ENCODE measurements at regions not wholly inside any gene's neighbourhood (a gene's known extent, or its start where the extent isn't known, plus 50 kb on each side); places are given as distances from the start of the nearest gene placed in this dataset.
"Not testable (repeated sequence)": the region's sequence is repeated elsewhere in the genome, so short reads cannot be mapped to it uniquely, and the experiment has no call there.

- no peak for DNase-seq (ENCODE audit: low spot score)
- no peak for TF ChIP-seq CTCF (IDR thresholded peaks at IDR 0.05)
- no peak for ATAC-seq (ENCODE audit: low FRiP score)
Measured at GRCh38 chr5:50302815-50303490, 138.1 kb downstream of the EMB start.

GRCh38 chr5:50301756-50302155 lies 139.3 kb downstream of the EMB start:
- DNase-seq (ENCODE audit: low spot score) (no peak), ATAC-seq (ENCODE audit: low FRiP score) (no peak)
- no peak for TF ChIP-seq CTCF (IDR thresholded peaks at IDR 0.05)

GRCh38 chr5:50300878-50301277 lies 140.2 kb downstream of the EMB start:
- TF ChIP-seq CTCF (IDR thresholded peaks at IDR 0.05): no peak
- ATAC-seq (ENCODE audit: low FRiP score) (no peak), DNase-seq (ENCODE audit: low spot score) (no peak)

GRCh38 chr5:50299896-50300295 lies 141.2 kb downstream of the EMB start:
- no peak for ATAC-seq (ENCODE audit: low FRiP score)
- DNase-seq (ENCODE audit: low spot score): no peak
- TF ChIP-seq CTCF (IDR thresholded peaks at IDR 0.05): no peak

GRCh38 chr5:50292735-50293394 lies 148.2 kb downstream of the EMB start:
- no peak for TF ChIP-seq CTCF (IDR thresholded peaks at IDR 0.05)
- no peak for DNase-seq (ENCODE audit: low spot score)
- no peak for ATAC-seq (ENCODE audit: low FRiP score)

- DNase-seq (ENCODE audit: low spot score); ATAC-seq (ENCODE audit: low FRiP score): not testable (repeated sequence)
Measured at GRCh38 chr5:50280461-50280860, 160.6 kb downstream of the EMB start.

Measured in omental fat pad (tissue), 3 donors.